ENCODE measurements at regions not wholly inside any gene's neighbourhood (a gene's known extent, or its start where the extent isn't known, plus 50 kb on each side); places are given as distances from the start of the nearest gene placed in this dataset.

DNA sequence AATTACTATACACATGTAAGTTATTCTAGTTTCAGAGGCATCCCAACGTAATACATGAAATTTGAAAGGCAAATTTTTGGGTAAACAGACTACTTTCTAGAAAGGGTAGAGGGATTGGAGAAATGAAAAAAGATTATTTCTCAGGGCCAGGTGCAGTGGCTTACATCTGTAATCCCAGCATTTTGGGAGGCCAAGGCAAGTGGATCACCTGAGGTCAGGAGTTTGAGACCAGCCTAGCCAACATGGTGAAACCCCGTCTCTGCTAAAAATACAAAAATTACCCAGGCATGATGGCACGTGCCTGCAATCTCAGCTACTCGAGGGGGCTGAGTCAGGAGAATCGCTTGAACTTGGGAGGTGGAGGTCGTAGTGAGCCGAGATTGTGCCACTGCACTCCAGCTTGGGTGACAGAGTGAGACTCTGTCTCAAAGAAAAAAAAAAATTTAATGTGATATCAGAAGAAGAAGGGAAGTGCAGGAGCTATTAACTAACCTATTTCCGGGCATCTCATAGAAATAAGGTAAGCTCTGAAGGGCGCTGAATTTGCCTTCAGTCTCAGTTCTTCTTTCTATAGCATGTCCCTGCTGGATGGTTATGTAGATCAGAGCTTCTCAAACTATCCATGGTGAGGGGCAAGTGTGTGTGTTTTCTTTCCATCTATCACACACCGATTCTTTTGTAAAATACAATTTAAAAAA lies 100.3 kb upstream of the MTHFD1L start:
- POLR2A ChIA-PET: no interaction called here
- no peaks in the 10 kb centered on the region for H3K36me3 ChIP-seq (ENCODE audit: control insufficient read depth in 2 of 2, insufficient read depth in 1 of 2, low read length in 2 of 2)
- H3K27ac ChIP-seq (ENCODE audit: extremely low read depth, low read depth, low read length): no peak overlapping the region
- no peak overlapping the region for H3K4me3 ChIP-seq (ENCODE audit: low read depth, low read length)
- no peaks in the 10 kb centered on the region for H3K9me3 ChIP-seq (ENCODE audit: control insufficient read depth, insufficient read depth, low read depth, low read length)
- TF ChIP-seq ZNF146 (tag by site-specific recombination; IDR thresholded peaks at IDR 0.05): no peak
- TF ChIP-seq, protein P1, sequence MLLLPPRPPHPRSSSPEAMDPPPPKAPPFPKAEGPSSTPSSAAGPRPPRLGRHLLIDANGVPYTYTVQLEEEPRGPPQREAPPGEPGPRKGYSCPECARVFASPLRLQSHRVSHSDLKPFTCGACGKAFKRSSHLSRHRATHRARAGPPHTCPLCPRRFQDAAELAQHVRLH (tag by site-specific recombination; IDR thresholded peaks at IDR 0.05): 0 out of 2 replicates have a peak, but pooled peaks have one; percentile 12
- TF ChIP-seq ZBTB20 (tag by site-specific recombination; IDR thresholded peaks at IDR 0.05): 0 out of 2 replicates have a peak, but pooled peaks have one; percentile 31
- peak; percentile 29; the same call in 1 of the 2 replicates for TF ChIP-seq ZBTB17 (tag by site-specific recombination; IDR thresholded peaks at IDR 0.05)
- TF ChIP-seq SP7 (tag by site-specific recombination; IDR thresholded peaks at IDR 0.05): peak; percentile 48; the same call in 1 of the 2 replicates
- TF ChIP-seq ZNF830 (tag by site-specific recombination; IDR thresholded peaks at IDR 0.05; ENCODE audit: low read depth): no peak
- TF ChIP-seq GFI1B (tag by site-specific recombination; IDR thresholded peaks at IDR 0.05): peak; percentile 76
- TF ChIP-seq, protein P2, sequence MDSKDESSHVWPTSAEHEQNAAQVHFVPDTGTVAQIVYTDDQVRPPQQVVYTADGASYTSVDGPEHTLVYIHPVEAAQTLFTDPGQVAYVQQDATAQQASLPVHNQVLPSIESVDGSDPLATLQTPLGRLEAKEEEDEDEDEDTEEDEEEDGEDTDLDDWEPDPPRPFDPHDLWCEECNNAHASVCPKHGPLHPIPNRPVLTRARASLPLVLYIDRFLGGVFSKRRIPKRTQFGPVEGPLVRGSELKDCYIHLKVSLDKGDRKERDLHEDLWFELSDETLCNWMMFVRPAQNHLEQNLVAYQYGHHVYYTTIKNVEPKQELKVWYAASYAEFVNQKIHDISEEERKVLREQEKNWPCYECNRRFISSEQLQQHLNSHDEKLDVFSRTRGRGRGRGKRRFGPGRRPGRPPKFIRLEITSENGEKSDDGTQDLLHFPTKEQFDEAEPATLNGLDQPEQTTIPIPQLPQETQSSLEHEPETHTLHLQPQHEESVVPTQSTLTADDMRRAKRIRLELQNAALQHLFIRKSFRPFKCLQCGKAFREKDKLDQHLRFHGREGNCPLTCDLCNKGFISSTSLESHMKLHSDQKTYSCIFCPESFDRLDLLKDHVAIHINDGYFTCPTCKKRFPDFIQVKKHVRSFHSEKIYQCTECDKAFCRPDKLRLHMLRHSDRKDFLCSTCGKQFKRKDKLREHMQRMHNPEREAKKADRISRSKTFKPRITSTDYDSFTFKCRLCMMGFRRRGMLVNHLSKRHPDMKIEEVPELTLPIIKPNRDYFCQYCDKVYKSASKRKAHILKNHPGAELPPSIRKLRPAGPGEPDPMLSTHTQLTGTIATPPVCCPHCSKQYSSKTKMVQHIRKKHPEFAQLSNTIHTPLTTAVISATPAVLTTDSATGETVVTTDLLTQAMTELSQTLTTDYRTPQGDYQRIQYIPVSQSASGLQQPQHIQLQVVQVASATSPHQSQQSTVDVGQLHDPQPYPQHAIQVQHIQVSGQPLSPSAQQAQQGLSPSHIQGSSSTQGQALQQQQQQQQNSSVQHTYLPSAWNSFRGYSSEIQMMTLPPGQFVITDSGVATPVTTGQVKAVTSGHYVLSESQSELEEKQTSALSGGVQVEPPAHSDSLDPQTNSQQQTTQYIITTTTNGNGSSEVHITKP (tag by site-specific recombination; IDR thresholded peaks at IDR 0.05): peak; percentile 87
- peak; percentile 19; the same call in 1 of the 2 replicates for TF ChIP-seq ZNF394 (tag by site-specific recombination; IDR thresholded peaks at IDR 0.05; ENCODE audit: borderline replicate concordance)
- TF ChIP-seq SP3 (tag by site-specific recombination; IDR thresholded peaks at IDR 0.05): no peak
- TF ChIP-seq ZNF157 (tag by site-specific recombination; IDR thresholded peaks at IDR 0.05): no peak
- no peak for TF ChIP-seq ZNF140 (tag by site-specific recombination; IDR thresholded peaks at IDR 0.05)
- no peak for TF ChIP-seq ZBTB21 (tag by site-specific recombination; IDR thresholded peaks at IDR 0.05)
- CTCF ChIA-PET: no interaction called here
- H3K4me1 ChIP-seq (ENCODE audit: control insufficient read depth, insufficient read depth, low read length): peaks cover 31% of the 10 kb centered on the region

DNA sequence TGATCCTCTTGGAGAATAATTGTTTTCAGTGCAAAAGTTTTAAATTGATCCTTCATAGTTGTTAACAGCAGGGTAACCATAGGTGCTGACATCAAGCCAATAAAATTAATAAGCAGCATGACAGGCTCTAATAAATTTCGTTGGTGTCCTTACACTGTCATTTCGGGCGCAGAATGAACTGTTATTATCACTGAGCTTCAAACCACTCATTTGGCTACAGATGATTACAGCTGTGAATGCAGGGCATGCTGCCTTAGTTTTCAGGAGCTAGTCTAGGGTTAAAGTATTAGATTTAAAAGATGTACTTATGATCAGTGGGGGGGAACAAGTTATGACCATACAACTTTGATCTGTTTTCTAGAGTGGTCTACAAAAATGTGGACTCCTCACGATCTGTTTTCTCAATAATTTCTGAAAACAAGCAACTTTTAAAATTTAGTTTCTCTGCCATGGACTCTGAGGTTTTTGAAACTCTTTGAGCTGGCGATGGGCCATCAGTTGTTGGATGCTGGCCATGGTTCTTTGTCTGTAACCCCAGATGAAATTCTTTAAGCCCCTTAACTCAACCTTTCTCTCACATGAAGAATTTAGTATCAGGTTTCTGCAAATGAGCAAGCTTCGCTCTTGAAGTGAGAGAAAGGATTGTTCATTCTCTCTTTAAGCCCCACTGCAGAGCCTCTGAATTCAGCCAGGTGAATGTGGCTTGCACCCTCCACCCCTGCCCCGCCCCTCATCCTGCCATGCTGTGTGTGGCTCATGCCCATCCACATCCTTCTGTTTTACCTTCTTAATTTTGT lies 99.1 kb upstream of the MTHFD1L start:
- Histone ChIP-seq H3K9me3 (ENCODE audit: control insufficient read depth, insufficient read depth, low read depth, low read length) (no peaks in the 10 kb centered on the region), H3K4me3 (ENCODE audit: low read depth, low read length) (no peak overlapping the region), H3K27ac (ENCODE audit: extremely low read depth, low read depth, low read length) (peak overlapping the region; percentile 51), H3K36me3 (ENCODE audit: control insufficient read depth in 2 of 2, insufficient read depth in 1 of 2, low read length in 2 of 2) (no peaks in the 10 kb centered on the region), H3K4me1 (ENCODE audit: control insufficient read depth, insufficient read depth, low read length) (peaks cover 31% of the 10 kb centered on the region)
- CTCF ChIA-PET: interaction anchor here (0.7 to 2.0 kb wide), 4 partner anchors 51 to 554 kb away, joined by 3 to 8 read pairs (median 4); no protein-coding TSS in a partner anchor
- POLR2A ChIA-PET: interaction anchor here (1.0 kb wide), 1 partner anchor 276 kb away, joined by 3 read pairs; no protein-coding TSS in a partner anchor
- peak; percentile 99 for TF ChIP-seq SP7 (tag by site-specific recombination; IDR thresholded peaks at IDR 0.05)
- TF ChIP-seq, protein P3, sequence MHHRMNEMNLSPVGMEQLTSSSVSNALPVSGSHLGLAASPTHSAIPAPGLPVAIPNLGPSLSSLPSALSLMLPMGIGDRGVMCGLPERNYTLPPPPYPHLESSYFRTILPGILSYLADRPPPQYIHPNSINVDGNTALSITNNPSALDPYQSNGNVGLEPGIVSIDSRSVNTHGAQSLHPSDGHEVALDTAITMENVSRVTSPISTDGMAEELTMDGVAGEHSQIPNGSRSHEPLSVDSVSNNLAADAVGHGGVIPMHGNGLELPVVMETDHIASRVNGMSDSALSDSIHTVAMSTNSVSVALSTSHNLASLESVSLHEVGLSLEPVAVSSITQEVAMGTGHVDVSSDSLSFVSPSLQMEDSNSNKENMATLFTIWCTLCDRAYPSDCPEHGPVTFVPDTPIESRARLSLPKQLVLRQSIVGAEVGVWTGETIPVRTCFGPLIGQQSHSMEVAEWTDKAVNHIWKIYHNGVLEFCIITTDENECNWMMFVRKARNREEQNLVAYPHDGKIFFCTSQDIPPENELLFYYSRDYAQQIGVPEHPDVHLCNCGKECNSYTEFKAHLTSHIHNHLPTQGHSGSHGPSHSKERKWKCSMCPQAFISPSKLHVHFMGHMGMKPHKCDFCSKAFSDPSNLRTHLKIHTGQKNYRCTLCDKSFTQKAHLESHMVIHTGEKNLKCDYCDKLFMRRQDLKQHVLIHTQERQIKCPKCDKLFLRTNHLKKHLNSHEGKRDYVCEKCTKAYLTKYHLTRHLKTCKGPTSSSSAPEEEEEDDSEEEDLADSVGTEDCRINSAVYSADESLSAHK (tag by site-specific recombination; IDR thresholded peaks at IDR 0.05): peak; percentile 86
- no peak for TF ChIP-seq GLIS1 (tag by site-specific recombination; IDR thresholded peaks at IDR 0.05)
- TF ChIP-seq ZNF76 (tag by site-specific recombination; IDR thresholded peaks at IDR 0.05; ENCODE audit: borderline replicate concordance, low read depth): no peak
- TF ChIP-seq ZBTB17 (tag by site-specific recombination; IDR thresholded peaks at IDR 0.05): no peak
- no peak for TF ChIP-seq ZNF658 (tag by site-specific recombination; IDR thresholded peaks at IDR 0.05)
- TF ChIP-seq, protein P4, sequence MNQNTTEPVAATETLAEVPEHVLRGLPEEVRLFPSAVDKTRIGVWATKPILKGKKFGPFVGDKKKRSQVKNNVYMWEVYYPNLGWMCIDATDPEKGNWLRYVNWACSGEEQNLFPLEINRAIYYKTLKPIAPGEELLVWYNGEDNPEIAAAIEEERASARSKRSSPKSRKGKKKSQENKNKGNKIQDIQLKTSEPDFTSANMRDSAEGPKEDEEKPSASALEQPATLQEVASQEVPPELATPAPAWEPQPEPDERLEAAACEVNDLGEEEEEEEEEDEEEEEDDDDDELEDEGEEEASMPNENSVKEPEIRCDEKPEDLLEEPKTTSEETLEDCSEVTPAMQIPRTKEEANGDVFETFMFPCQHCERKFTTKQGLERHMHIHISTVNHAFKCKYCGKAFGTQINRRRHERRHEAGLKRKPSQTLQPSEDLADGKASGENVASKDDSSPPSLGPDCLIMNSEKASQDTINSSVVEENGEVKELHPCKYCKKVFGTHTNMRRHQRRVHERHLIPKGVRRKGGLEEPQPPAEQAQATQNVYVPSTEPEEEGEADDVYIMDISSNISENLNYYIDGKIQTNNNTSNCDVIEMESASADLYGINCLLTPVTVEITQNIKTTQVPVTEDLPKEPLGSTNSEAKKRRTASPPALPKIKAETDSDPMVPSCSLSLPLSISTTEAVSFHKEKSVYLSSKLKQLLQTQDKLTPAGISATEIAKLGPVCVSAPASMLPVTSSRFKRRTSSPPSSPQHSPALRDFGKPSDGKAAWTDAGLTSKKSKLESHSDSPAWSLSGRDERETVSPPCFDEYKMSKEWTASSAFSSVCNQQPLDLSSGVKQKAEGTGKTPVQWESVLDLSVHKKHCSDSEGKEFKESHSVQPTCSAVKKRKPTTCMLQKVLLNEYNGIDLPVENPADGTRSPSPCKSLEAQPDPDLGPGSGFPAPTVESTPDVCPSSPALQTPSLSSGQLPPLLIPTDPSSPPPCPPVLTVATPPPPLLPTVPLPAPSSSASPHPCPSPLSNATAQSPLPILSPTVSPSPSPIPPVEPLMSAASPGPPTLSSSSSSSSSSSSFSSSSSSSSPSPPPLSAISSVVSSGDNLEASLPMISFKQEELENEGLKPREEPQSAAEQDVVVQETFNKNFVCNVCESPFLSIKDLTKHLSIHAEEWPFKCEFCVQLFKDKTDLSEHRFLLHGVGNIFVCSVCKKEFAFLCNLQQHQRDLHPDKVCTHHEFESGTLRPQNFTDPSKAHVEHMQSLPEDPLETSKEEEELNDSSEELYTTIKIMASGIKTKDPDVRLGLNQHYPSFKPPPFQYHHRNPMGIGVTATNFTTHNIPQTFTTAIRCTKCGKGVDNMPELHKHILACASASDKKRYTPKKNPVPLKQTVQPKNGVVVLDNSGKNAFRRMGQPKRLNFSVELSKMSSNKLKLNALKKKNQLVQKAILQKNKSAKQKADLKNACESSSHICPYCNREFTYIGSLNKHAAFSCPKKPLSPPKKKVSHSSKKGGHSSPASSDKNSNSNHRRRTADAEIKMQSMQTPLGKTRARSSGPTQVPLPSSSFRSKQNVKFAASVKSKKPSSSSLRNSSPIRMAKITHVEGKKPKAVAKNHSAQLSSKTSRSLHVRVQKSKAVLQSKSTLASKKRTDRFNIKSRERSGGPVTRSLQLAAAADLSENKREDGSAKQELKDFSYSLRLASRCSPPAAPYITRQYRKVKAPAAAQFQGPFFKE (tag by site-specific recombination; IDR thresholded peaks at IDR 0.05; ENCODE audit: borderline replicate concordance): no peak
